HEK293T (cell line): ENCODE measurements at regions not wholly inside any gene's neighbourhood (a gene's known extent, or its start where the extent isn't known, plus 50 kb on each side); places are given as distances from the start of the nearest gene placed in this dataset.

Experiments
- ARNT ChIP-seq: fragments of 450-650 bp; IDR thresholded peaks from 2 replicates; pipeline ENCODE4 v1.6.1; 2017; ENCODE audit warnings: mild to moderate bottlenecking
- BHLHE40 ChIP-seq: fragments of 450-650 bp; IDR thresholded peaks from 2 replicates; pipeline ENCODE4 v1.6.1; 2016; ENCODE audit warnings: mild to moderate bottlenecking, moderate library complexity, borderline replicate concordance
- FOXA1 ChIP-seq: fragments of 450-650 bp; IDR thresholded peaks from 2 replicates; pipeline ENCODE4 v1.6.1; 2016; ENCODE audit warnings: mild to moderate bottlenecking
- FOXK2 ChIP-seq: fragments of 450-650 bp; IDR thresholded peaks from 2 replicates; pipeline ENCODE4 v1.6.1; 2016; ENCODE audit warnings: mild to moderate bottlenecking
- FOXM1 ChIP-seq: fragments of 450-650 bp; IDR thresholded peaks from 2 replicates; pipeline ENCODE4 v1.6.1; 2017; ENCODE audit warnings: mild to moderate bottlenecking, borderline replicate concordance
- HDGF ChIP-seq: fragments of 450-650 bp; IDR thresholded peaks from 2 replicates; pipeline ENCODE4 v1.6.1; 2017; ENCODE audit warnings: antibody characterized with exemption, borderline replicate concordance
- L3MBTL2 ChIP-seq: fragments of 450-650 bp; conservative IDR thresholded peaks from 2 replicates; pipeline ENCODE4 v1.6.1; 2016; ENCODE audit warnings: mild to moderate bottlenecking
- SP1 ChIP-seq: fragments of 450-650 bp; IDR thresholded peaks from 2 replicates; pipeline ENCODE4 v1.6.1; 2017
- ZNF384 ChIP-seq: fragments of 450-650 bp; IDR thresholded peaks from 2 replicates; pipeline ENCODE4 v1.6.1; 2016
- TF ChIP-seq, protein P1 (sequence below): fragments of 450-650 bp; IDR thresholded peaks from 2 replicates; pipeline ENCODE4 v1.6.1; 2016

DNA sequence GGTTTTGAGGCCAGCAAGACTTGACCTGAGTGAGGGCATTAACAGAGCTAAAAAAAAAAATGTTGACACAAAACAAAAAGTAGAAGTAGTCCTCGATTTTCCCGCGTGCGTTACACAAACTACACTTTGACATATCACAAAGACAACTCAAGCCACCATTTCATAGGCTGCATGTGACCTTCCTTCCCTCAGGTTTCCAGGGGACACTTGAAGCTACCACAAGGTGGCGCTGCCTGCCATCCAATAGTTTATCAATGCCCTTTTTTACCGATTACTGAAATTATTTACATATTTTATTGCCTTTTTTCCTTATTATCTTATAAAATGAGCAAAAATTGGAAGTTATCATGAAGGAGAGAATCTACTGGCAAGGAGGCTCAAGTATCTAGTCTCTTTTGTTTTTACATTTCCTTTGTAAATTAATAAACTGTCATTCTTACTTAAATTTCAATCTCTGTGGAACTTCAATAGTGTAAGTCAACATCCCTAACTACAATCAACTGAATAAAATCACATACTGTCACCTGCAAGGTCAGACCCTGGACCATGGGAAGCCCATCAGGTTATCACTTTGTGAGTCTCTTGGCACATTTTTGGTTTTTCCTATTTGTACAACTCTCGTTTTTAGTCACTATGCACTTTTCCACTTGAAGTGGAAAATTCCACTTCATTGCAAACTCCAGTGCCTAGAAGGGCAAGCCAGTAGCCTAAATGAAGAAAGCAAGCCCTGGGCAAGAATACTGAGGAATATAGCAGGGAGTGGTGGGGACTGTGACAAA is 84.6 kb upstream of the CPSF6 start:
- TF ChIP-seq SP1 (no peak), ZNF384 (0 out of 2 replicates have a peak, but pooled peaks have one; percentile 10), BHLHE40 (no peak), ARNT (no peak), FOXA1 (no peak), FOXM1 (no peak), FOXK2 (no peak), HDGF (no peak), L3MBTL2 (peak; percentile 44; the same call in 1 of the 2 replicates)
- TF ChIP-seq, protein P1, sequence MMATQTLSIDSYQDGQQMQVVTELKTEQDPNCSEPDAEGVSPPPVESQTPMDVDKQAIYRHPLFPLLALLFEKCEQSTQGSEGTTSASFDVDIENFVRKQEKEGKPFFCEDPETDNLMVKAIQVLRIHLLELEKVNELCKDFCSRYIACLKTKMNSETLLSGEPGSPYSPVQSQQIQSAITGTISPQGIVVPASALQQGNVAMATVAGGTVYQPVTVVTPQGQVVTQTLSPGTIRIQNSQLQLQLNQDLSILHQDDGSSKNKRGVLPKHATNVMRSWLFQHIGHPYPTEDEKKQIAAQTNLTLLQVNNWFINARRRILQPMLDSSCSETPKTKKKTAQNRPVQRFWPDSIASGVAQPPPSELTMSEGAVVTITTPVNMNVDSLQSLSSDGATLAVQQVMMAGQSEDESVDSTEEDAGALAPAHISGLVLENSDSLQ, result no peak; the same call in 1 of the 2 replicates
